ENCODE measurements at regions not wholly inside any gene's neighbourhood (a gene's known extent, or its start where the extent isn't known, plus 50 kb on each side); places are given as distances from the start of the nearest gene placed in this dataset.

- CTCF ChIA-PET: no interaction called here
These were observed 768.8 kb upstream of the TBX3 start for GRCh38 chr12:115452751-115453281.

GRCh38 chr12:115451780-115452736, 768.1 kb upstream of the TBX3 start:
- no peak overlapping the region for H3K27ac Mint-ChIP-seq
- peaks cover 7% of the 10 kb centered on the region for H3K4me1 Mint-ChIP-seq
- ChIA-PET POLR2A (no interaction called here), CTCF (no interaction called here)
- H3K4me3 Mint-ChIP-seq: no peak overlapping the region
- H3K27me3 Mint-ChIP-seq: peaks cover 31% of the 10 kb centered on the region
- ATAC-seq (ENCODE audit: low read depth) (no peak), DNase-seq (no peak)
- no peaks in the 10 kb centered on the region for H3K9me3 Mint-ChIP-seq
- no peak for TF ChIP-seq CTCF (IDR thresholded peaks at IDR 0.05)
- no peaks in the 10 kb centered on the region for H3K36me3 Mint-ChIP-seq (ENCODE audit: low read depth)
- intact Hi-C loops (cut with micrococcal nuclease): no loop called here

More at GRCh38 chr12:115452751-115453281, 768.8 kb upstream of the TBX3 start:
- TF ChIP-seq CTCF (IDR thresholded peaks at IDR 0.05): no peak
- POLR2A ChIA-PET: no interaction called here
- DNase-seq: no peak
- intact Hi-C loops (cut with micrococcal nuclease): no loop called here
- no peaks in the 10 kb centered on the region for H3K36me3 Mint-ChIP-seq (ENCODE audit: low read depth)
- no peaks in the 10 kb centered on the region for H3K9me3 Mint-ChIP-seq
- no peak overlapping the region for H3K27ac Mint-ChIP-seq
- peaks cover 31% of the 10 kb centered on the region for H3K27me3 Mint-ChIP-seq
- peaks cover 7% of the 10 kb centered on the region for H3K4me1 Mint-ChIP-seq
- no peak for ATAC-seq (ENCODE audit: low read depth)
- no peak overlapping the region for H3K4me3 Mint-ChIP-seq

GRCh38 chr12:115451151-115451779, 767.3 kb upstream of the TBX3 start:
- Mint-ChIP-seq H3K27ac (no peak overlapping the region), H3K9me3 (no peaks in the 10 kb centered on the region), H3K4me3 (peak overlapping the region; percentile 40), H3K4me1 (peaks cover 7% of the 10 kb centered on the region), H3K27me3 (peaks cover 31% of the 10 kb centered on the region), H3K36me3 (ENCODE audit: low read depth) (no peaks in the 10 kb centered on the region)
- no peak for TF ChIP-seq CTCF (IDR thresholded peaks at IDR 0.05)
- ChIA-PET CTCF (no interaction called here), POLR2A (no interaction called here)
- DNase-seq: no peak
- intact Hi-C loops (cut with micrococcal nuclease): no loop called here
- ATAC-seq (ENCODE audit: low read depth): no peak

- Mint-ChIP-seq H3K27ac (no peak overlapping the region), H3K9me3 (no peaks in the 10 kb centered on the region), H3K36me3 (ENCODE audit: low read depth) (no peaks in the 10 kb centered on the region), H3K4me1 (peaks cover 7% of the 10 kb centered on the region), H3K4me3 (no peak overlapping the region), H3K27me3 (peaks cover 31% of the 10 kb centered on the region)
- ChIA-PET POLR2A (no interaction called here), CTCF (no interaction called here)
- no peak for TF ChIP-seq CTCF (IDR thresholded peaks at IDR 0.05)
- intact Hi-C loops (cut with micrococcal nuclease): no loop called here
- no peak for ATAC-seq (ENCODE audit: low read depth)
- no peak for DNase-seq
These were observed 766.7 kb upstream of the TBX3 start for GRCh38 chr12:115450710-115451109.

- TF ChIP-seq CTCF (IDR thresholded peaks at IDR 0.05): no peak
- intact Hi-C loops (cut with micrococcal nuclease): no loop called here
- H3K27me3 Mint-ChIP-seq: peaks cover 31% of the 10 kb centered on the region
- no peak overlapping the region for H3K27ac Mint-ChIP-seq
- DNase-seq: no peak
- no peak for ATAC-seq (ENCODE audit: low read depth)
- ChIA-PET CTCF (no interaction called here), POLR2A (no interaction called here)
- H3K4me3 Mint-ChIP-seq: no peak overlapping the region
- H3K9me3 Mint-ChIP-seq: no peaks in the 10 kb centered on the region
- H3K36me3 Mint-ChIP-seq (ENCODE audit: low read depth): no peaks in the 10 kb centered on the region
- peaks cover 7% of the 10 kb centered on the region for H3K4me1 Mint-ChIP-seq
These were observed 766.0 kb upstream of the TBX3 start for GRCh38 chr12:115450017-115450416.

All from activated B cell treated with CpG ODN at 0.5 μM for 24 hours (primary cell).